H9 (cell line): ENCODE measurements at regions not wholly inside any gene's neighbourhood (a gene's known extent, or its start where the extent isn't known, plus 50 kb on each side); places are given as distances from the start of the nearest gene placed in this dataset.

Experiments used
- DNase-seq: peaks from one replicate; pipeline ENCODE4 v3.0.0-alpha.2; 2017
- H2AFZ ChIP-seq: one replicate; pipeline ENCODE4 v1.6.1; 2013; ENCODE audit warnings: mild to moderate bottlenecking, low read length, control low read depth, moderate library complexity
- H2AK5ac ChIP-seq: 2 replicates; pipeline ENCODE4 v1.6.1; 2013; ENCODE audit warnings: low read length, control low read depth, mixed read lengths; ENCODE audit not compliant: insufficient read length
- H2BK120ac ChIP-seq: one replicate; pipeline ENCODE4 v1.6.1; 2013; ENCODE audit warnings: low read depth, mild to moderate bottlenecking, low read length, control low read depth, inconsistent platforms; ENCODE audit not compliant: poor library complexity, severe bottlenecking
- H2BK12ac ChIP-seq: 2 replicates; pipeline ENCODE4 v1.6.1; 2013; ENCODE audit warnings: low read length, control low read depth, mixed read lengths, low read depth; ENCODE audit not compliant: insufficient read length
- H2BK15ac ChIP-seq: 2 replicates; pipeline ENCODE4 v1.6.1; 2013; ENCODE audit warnings: low read depth, low read length, control low read depth
- H2BK20ac ChIP-seq: one replicate; pipeline ENCODE4 v1.6.1; 2013; ENCODE audit warnings: low read depth, mild to moderate bottlenecking, low read length, control low read depth, inconsistent platforms; ENCODE audit not compliant: poor library complexity, severe bottlenecking
- H2BK5ac ChIP-seq: 2 replicates; pipeline ENCODE4 v1.6.1; 2013; ENCODE audit warnings: low read length, control low read depth, mixed read lengths; ENCODE audit not compliant: insufficient read length
- H3K14ac ChIP-seq: 2 replicates; pipeline ENCODE4 v1.6.1; 2013; ENCODE audit warnings: low read length, control low read depth; ENCODE audit not compliant: insufficient read depth
- H3K18ac ChIP-seq: 2 replicates; pipeline ENCODE4 v1.6.1; 2013; ENCODE audit warnings: low read depth, mild to moderate bottlenecking, mixed read lengths, low read length, control low read depth; ENCODE audit not compliant: insufficient read length
- H3K23ac ChIP-seq: 2 replicates; pipeline ENCODE4 v1.6.1; 2013; ENCODE audit warnings: low read length, control low read depth, mixed read lengths, low read depth; ENCODE audit not compliant: insufficient read length
- H3K23me2 ChIP-seq: 2 replicates; pipeline ENCODE4 v1.6.1; 2013; ENCODE audit warnings: low read depth, mild to moderate bottlenecking, mixed read lengths, low read length, control low read depth; ENCODE audit not compliant: insufficient read length, poor library complexity, severe bottlenecking
- H3K27ac ChIP-seq: 2 replicates; pipeline ENCODE4 v1.5.1; 2013; ENCODE audit warnings: low read length, control low read depth, mixed read lengths, low read depth; ENCODE audit not compliant: insufficient read length
- H3K27me3 ChIP-seq: 2 replicates; pipeline ENCODE4 v1.6.1; 2013; ENCODE audit warnings: low read length, control low read depth, inconsistent platforms; ENCODE audit not compliant: insufficient read depth
- H3K4ac ChIP-seq: 2 replicates; pipeline ENCODE4 v1.6.1; 2013; ENCODE audit warnings: low read depth, mild to moderate bottlenecking, control low read depth, inconsistent platforms, low read length, moderate library complexity
- H3K4me1 ChIP-seq: 2 replicates; pipeline ENCODE4 v1.6.1; 2013; ENCODE audit warnings: low read length, control low read depth, inconsistent platforms; ENCODE audit not compliant: insufficient read depth
- H3K4me2 ChIP-seq: 2 replicates; pipeline ENCODE4 v1.6.1; 2013; ENCODE audit warnings: low read length, control low read depth, mixed read lengths; ENCODE audit not compliant: insufficient read length, insufficient read depth
- H3K56ac ChIP-seq: 2 replicates; pipeline ENCODE4 v1.6.1; 2013; ENCODE audit warnings: low read depth, mild to moderate bottlenecking, mixed read lengths, low read length, control low read depth; ENCODE audit not compliant: insufficient read length
- H3K79me1 ChIP-seq: 2 replicates; pipeline ENCODE4 v1.6.1; 2013; ENCODE audit warnings: low read depth, mild to moderate bottlenecking, moderate library complexity, low read length, control low read depth, inconsistent platforms; ENCODE audit not compliant: insufficient read depth, poor library complexity, severe bottlenecking
- H3K79me2 ChIP-seq: 2 replicates; pipeline ENCODE4 v1.6.1; 2013; ENCODE audit warnings: low read length, control low read depth, inconsistent platforms; ENCODE audit not compliant: insufficient read depth
- H3K9ac ChIP-seq: 2 replicates; pipeline ENCODE4 v1.6.1; 2013; ENCODE audit warnings: low read length, control low read depth, mixed read lengths; ENCODE audit not compliant: insufficient read length; ENCODE audit errors: extremely low read depth
- H3K9me3 ChIP-seq: one replicate; pipeline ENCODE4 v1.6.1; 2013; ENCODE audit warnings: low read depth, low read length, inconsistent platforms; ENCODE audit not compliant: control insufficient read depth
- H3T11ph ChIP-seq: one replicate; pipeline ENCODE4 v1.6.1; 2013; ENCODE audit warnings: mild to moderate bottlenecking, low read length, control low read depth, inconsistent platforms
- H4K20me1 ChIP-seq: one replicate; pipeline ENCODE4 v1.6.1; 2013; ENCODE audit not compliant: control insufficient read depth, insufficient read length, insufficient read depth
- H4K5ac ChIP-seq: 2 replicates; pipeline ENCODE4 v1.6.1; 2013; ENCODE audit warnings: low read depth, mild to moderate bottlenecking, mixed read lengths, low read length, control low read depth; ENCODE audit not compliant: insufficient read length
- H4K8ac ChIP-seq: replicated peaks from 2 replicates; pipeline ENCODE4 v1.6.1; 2013; ENCODE audit warnings: low read length, control low read depth, mixed read lengths, low read depth; ENCODE audit not compliant: insufficient read length
- H4K91ac ChIP-seq: 2 replicates; pipeline ENCODE4 v1.6.1; 2013; ENCODE audit warnings: low read depth, mild to moderate bottlenecking, moderate library complexity, mixed read lengths, low read length, control low read depth; ENCODE audit not compliant: insufficient read length
- H3K27ac Mint-ChIP-seq, 3 experiments: 2 replicates in 2 of 3; 3 replicates in 1 of 3; pipeline ENCODE4 v1.8.0; 2020 to 2021; ENCODE audit warnings: mixed read lengths in 3 of 3, mild to moderate bottlenecking in 1 of 3, moderate library complexity in 1 of 3
- H3K27me3 Mint-ChIP-seq: 2 replicates; pipeline ENCODE4 v1.8.0; 2021; ENCODE audit warnings: low read depth, mild to moderate bottlenecking, moderate library complexity, mixed read lengths
- H3K36me3 Mint-ChIP-seq, 3 experiments: 2 replicates in 2 of 3; 3 replicates in 1 of 3; pipeline ENCODE4 v1.8.0; 2020 to 2021; ENCODE audit warnings: low read depth in 3 of 3, mixed read lengths in 3 of 3; ENCODE audit not compliant: insufficient read depth in 1 of 3
- H3K4me1 Mint-ChIP-seq, 2 experiments: 2 replicates each; pipeline ENCODE4 v1.8.0; 2020; ENCODE audit warnings: mixed read lengths in 2 of 2
- H3K4me3 Mint-ChIP-seq, 2 experiments: 2 replicates in 1 of 2; 3 replicates in 1 of 2; pipeline ENCODE4 v1.8.0; 2020 to 2021; ENCODE audit warnings: mild to moderate bottlenecking in 2 of 2, mixed read lengths in 2 of 2, moderate library complexity in 1 of 2
- H3K9me3 Mint-ChIP-seq, 2 experiments: 2 replicates in 1 of 2; 3 replicates in 1 of 2; pipeline ENCODE4 v1.8.0; 2020; ENCODE audit warnings: mild to moderate bottlenecking in 2 of 2, mixed read lengths in 2 of 2, moderate library complexity in 1 of 2
- WGBS: extraction: QIAGEN DNeasy Blood & Tissue Kit; methylation state at CpG from one replicate; pipeline ENCODE4 v1.1.7; 2013; ENCODE audit warnings: missing lambda C conversion rate, low lambda C conversion rate, mixed read lengths; ENCODE audit not compliant: insufficient read length; ENCODE audit errors: extremely low coverage; 5-methylcytosine and 5-hydroxymethylcytosine counted together
- TF ChIP-seq, protein P1 (sequence below): fragments of 200-600 bp; sonication (generic); conservative IDR thresholded peaks from 3 replicates; pipeline ENCODE4 v1.8.0; 2021; ENCODE audit warnings: antibody characterized with exemption, mild to moderate bottlenecking

DNA sequence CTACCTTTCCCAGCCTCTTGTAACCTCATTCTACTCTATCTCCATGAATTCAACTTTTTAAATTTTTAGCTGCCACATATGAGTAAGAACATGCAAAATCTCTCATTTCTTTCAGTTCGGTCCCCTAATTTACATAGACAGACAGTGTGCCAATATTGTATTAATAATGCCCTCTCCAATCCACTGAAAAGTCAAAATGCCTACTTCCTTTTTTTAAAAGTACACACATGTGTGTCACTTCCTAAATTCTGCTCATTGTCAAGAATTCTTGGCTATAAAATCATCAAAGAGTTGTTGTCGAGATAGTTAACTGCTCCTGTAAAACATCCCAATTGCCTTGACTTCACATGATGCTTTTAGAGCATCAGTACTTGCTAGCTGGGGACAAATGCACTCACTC is 84.2 kb upstream of the IL12A start:
- no peak overlapping the region; a peak in 1 of 5 replicates for H3K4me3 Mint-ChIP-seq
- Histone ChIP-seq H2BK20ac (no peak overlapping the region), H4K8ac (no peak overlapping the region), H3K23ac (no peak overlapping the region), H3K79me2 (no peaks in the 10 kb centered on the region), H4K20me1 (no peaks in the 10 kb centered on the region), H3T11ph (no peak overlapping the region), H3K27me3 (no peaks in the 10 kb centered on the region), H3K23me2 (no peaks in the 10 kb centered on the region), H3K9me3 (no peaks in the 10 kb centered on the region), H2AFZ (no peak overlapping the region), H4K91ac (no peak overlapping the region), H3K56ac (no peak overlapping the region), H3K4me1 (no peaks in the 10 kb centered on the region), H3K18ac (no peak overlapping the region), H2BK5ac (no peak overlapping the region), H2BK120ac (no peak overlapping the region), H2AK5ac (no peak overlapping the region), H4K5ac (no peak overlapping the region), H3K27ac (no peak overlapping the region), H2BK15ac (no peak overlapping the region), H3K4ac (no peak overlapping the region), H3K79me1 (no peaks in the 10 kb centered on the region), H3K14ac (no peak overlapping the region), H3K9ac (no peak overlapping the region), H3K4me2 (no peak overlapping the region), H2BK12ac (no peak overlapping the region)
- DNase-seq = no peak
- H3K4me1 Mint-ChIP-seq = peaks cover 3 to 7% of the 10 kb centered on the region in 2 experiments
- H3K36me3 Mint-ChIP-seq = no peaks in the 10 kb centered on the region
- H3K27me3 Mint-ChIP-seq = no peaks in the 10 kb centered on the region
- no peaks in the 10 kb centered on the region for H3K9me3 Mint-ChIP-seq
- TF ChIP-seq, protein P1, sequence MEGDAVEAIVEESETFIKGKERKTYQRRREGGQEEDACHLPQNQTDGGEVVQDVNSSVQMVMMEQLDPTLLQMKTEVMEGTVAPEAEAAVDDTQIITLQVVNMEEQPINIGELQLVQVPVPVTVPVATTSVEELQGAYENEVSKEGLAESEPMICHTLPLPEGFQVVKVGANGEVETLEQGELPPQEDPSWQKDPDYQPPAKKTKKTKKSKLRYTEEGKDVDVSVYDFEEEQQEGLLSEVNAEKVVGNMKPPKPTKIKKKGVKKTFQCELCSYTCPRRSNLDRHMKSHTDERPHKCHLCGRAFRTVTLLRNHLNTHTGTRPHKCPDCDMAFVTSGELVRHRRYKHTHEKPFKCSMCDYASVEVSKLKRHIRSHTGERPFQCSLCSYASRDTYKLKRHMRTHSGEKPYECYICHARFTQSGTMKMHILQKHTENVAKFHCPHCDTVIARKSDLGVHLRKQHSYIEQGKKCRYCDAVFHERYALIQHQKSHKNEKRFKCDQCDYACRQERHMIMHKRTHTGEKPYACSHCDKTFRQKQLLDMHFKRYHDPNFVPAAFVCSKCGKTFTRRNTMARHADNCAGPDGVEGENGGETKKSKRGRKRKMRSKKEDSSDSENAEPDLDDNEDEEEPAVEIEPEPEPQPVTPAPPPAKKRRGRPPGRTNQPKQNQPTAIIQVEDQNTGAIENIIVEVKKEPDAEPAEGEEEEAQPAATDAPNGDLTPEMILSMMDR = no peak
- no CpG with 5 or more reads among the region's 2 CpGs for WGBS
- H3K27ac Mint-ChIP-seq = no peak overlapping the region
